H1 (cell line): ENCODE measurements at regions not wholly inside any gene's neighbourhood (a gene's known extent, or its start where the extent isn't known, plus 50 kb on each side); places are given as distances from the start of the nearest gene placed in this dataset.

ENCODE experiments used
- CTCF ChIA-PET: fragments of 300-600 bp; sonication (Branson Sonifier 250); formaldehyde crosslinking; loops from one replicate; lab custom pipeline; 2021; ENCODE audit not compliant: partially characterized antibody; lab: Charles Lee
- POLR2A ChIA-PET: fragments of 300-600 bp; sonication (Branson Sonifier 250); formaldehyde crosslinking; loops from one replicate; lab custom pipeline; 2021; ENCODE audit warnings: inconsistent platforms; ENCODE audit not compliant: partially characterized antibody; lab: Charles Lee
- DNase-seq, 2 experiments: peaks; one replicate each; pipeline versions ENCODE4 v3.0.0 to v3.0.0-alpha.2; 2010 to 2022; ENCODE audit warnings: low spot score in 2 of 2, low read depth in 1 of 2, mixed read lengths in 1 of 2
- FAIRE-seq: peaks from 2 replicates; lab custom pipeline; 2011; peaks lifted over from hg19 to GRCh38; lab: Jason Lieb, UNC
- H2AFZ ChIP-seq: 2 replicates; pipeline ENCODE4 v1.8.1; 2012; ENCODE audit warnings: low read length, inconsistent platforms
- H2AK5ac ChIP-seq: 2 replicates; pipeline ENCODE4 v1.6.1; 2013; ENCODE audit warnings: low read depth, low read length
- H2BK120ac ChIP-seq: replicated peaks from 2 replicates; pipeline ENCODE3; 2013; ENCODE audit warnings: low read depth, low read length, inconsistent platforms
- H2BK12ac ChIP-seq: 2 replicates; pipeline ENCODE4 v1.6.1; 2013; ENCODE audit warnings: low read depth, low read length
- H2BK15ac ChIP-seq: 2 replicates; pipeline ENCODE4 v1.6.1; 2013; ENCODE audit warnings: low read length
- H2BK20ac ChIP-seq: 2 replicates; pipeline ENCODE4 v1.6.1; 2013; ENCODE audit warnings: low read length
- H2BK5ac ChIP-seq: 2 replicates; pipeline ENCODE4 v1.6.1; 2013; ENCODE audit warnings: low read depth, low read length
- H3K14ac ChIP-seq: 2 replicates; pipeline ENCODE4 v1.6.1; 2013; ENCODE audit warnings: inconsistent platforms; ENCODE audit not compliant: insufficient read length
- H3K18ac ChIP-seq: 2 replicates; pipeline ENCODE4 v1.6.1; 2013; ENCODE audit warnings: low read length; ENCODE audit errors: extremely low read depth
- H3K23ac ChIP-seq: 2 replicates; pipeline ENCODE4 v1.6.1; 2013; ENCODE audit warnings: inconsistent platforms; ENCODE audit not compliant: insufficient read length
- H3K23me2 ChIP-seq: 2 replicates; pipeline ENCODE4 v1.6.1; 2013; ENCODE audit warnings: low read depth, low read length
- H3K27ac ChIP-seq: 2 replicates; pipeline ENCODE4 v1.6.1; 2011; ENCODE audit warnings: low read depth, low read length, inconsistent platforms
- H3K27me3 ChIP-seq, 4 experiments: replicated peaks in 1 of 4; 1 replicate in 1 of 4; 2 replicates in 3 of 4; pipeline versions ENCODE4 v1.6.1 to v1.8.1; 2011 to 2013; ENCODE audit warnings: low read length in 3 of 4, mild to moderate bottlenecking in 3 of 4, inconsistent platforms in 2 of 4, mixed read lengths in 2 of 4, moderate library complexity in 1 of 4; ENCODE audit not compliant: control insufficient read depth in 3 of 4, insufficient read depth in 3 of 4; ENCODE audit errors: extremely low read depth in 1 of 4
- H3K36me3 ChIP-seq, 4 experiments: 2 replicates each; pipeline versions ENCODE4 v1.6.1 to v1.8.1; 2011 to 2013; ENCODE audit warnings: mild to moderate bottlenecking in 4 of 4, low read length in 3 of 4, moderate library complexity in 2 of 4, control low read depth in 1 of 4, inconsistent platforms in 1 of 4; ENCODE audit not compliant: insufficient read depth in 4 of 4, control insufficient read depth in 2 of 4
- H3K4ac ChIP-seq: replicated peaks from 2 replicates; pipeline ENCODE3; 2013; ENCODE audit warnings: low read length, low read depth, mixed read lengths, inconsistent platforms; ENCODE audit not compliant: insufficient read length
- H3K4me1 ChIP-seq, 4 experiments: replicated peaks in 1 of 4; 1 replicate in 1 of 4; 2 replicates in 3 of 4; pipeline versions ENCODE4 v1.6.1 to v1.8.1; 2011 to 2013; ENCODE audit warnings: low read length in 3 of 4, inconsistent platforms in 2 of 4, mixed read lengths in 1 of 4; ENCODE audit not compliant: insufficient read depth in 4 of 4, control insufficient read depth in 3 of 4
- H3K4me2 ChIP-seq, 2 experiments: 2 replicates each; pipeline versions ENCODE4 v1.6.1 to v1.8.1; 2011 to 2013; ENCODE audit warnings: low read depth in 2 of 2, low read length in 2 of 2, control low read depth in 1 of 2, inconsistent platforms in 1 of 2, mild to moderate bottlenecking in 1 of 2; ENCODE audit not compliant: insufficient read depth in 1 of 2
- H3K4me3 ChIP-seq, 4 experiments: fragments of 200-600, 300-600 bp in 1 of 4; sonication (generic), shearing (Covaris generic), sonication (Bioruptor Twin) in 1 of 4; 2 replicates each; pipeline versions ENCODE4 v1.5.1 to v1.8.1; 2011 to 2016; ENCODE audit warnings: low read length in 4 of 4, low read depth in 3 of 4, control low read depth in 2 of 4, inconsistent platforms in 2 of 4, mild to moderate bottlenecking in 2 of 4, mixed read lengths in 1 of 4, moderate library complexity in 1 of 4; ENCODE audit not compliant: insufficient read depth in 2 of 4; ENCODE audit errors: extremely low read depth in 1 of 4
- H3K56ac ChIP-seq: replicated peaks from 2 replicates; pipeline ENCODE3; 2013; ENCODE audit warnings: low read depth, mild to moderate bottlenecking, mixed read lengths, low read length, inconsistent platforms; ENCODE audit not compliant: insufficient read length
- H3K79me1 ChIP-seq: 2 replicates; pipeline ENCODE4 v1.6.1; 2013; ENCODE audit warnings: low read depth, low read length, control low read depth
- H3K79me2 ChIP-seq, 2 experiments: 2 replicates each; pipeline versions ENCODE4 v1.6.1 to v1.8.1; 2012 to 2013; ENCODE audit warnings: low read length in 2 of 2, mild to moderate bottlenecking in 2 of 2, inconsistent platforms in 1 of 2; ENCODE audit not compliant: insufficient read depth in 2 of 2, control insufficient read depth in 1 of 2
- H3K9ac ChIP-seq, 4 experiments: replicated peaks in 1 of 4; 1 replicate in 1 of 4; 2 replicates in 3 of 4; pipeline versions ENCODE4 v1.6.1 to v1.8.1; 2011 to 2013; ENCODE audit warnings: low read depth in 3 of 4, low read length in 3 of 4, control low read depth in 2 of 4, mild to moderate bottlenecking in 2 of 4, moderate library complexity in 2 of 4, inconsistent platforms in 1 of 4; ENCODE audit errors: extremely low read depth in 1 of 4
- H3K9me3 ChIP-seq, 2 experiments: 2 replicates each; pipeline versions ENCODE4 v1.6.1 to v1.8.1; 2012 to 2013; ENCODE audit warnings: mild to moderate bottlenecking in 2 of 2, moderate library complexity in 2 of 2, control low read depth in 1 of 2, inconsistent platforms in 1 of 2, low read depth in 1 of 2, low read length in 1 of 2, mixed read lengths in 1 of 2; ENCODE audit not compliant: insufficient read depth in 2 of 2
- H4K20me1 ChIP-seq, 2 experiments: replicated peaks in 1 of 2; 2 replicates each; pipeline versions ENCODE3 to v1.8.1; 2011 to 2013; ENCODE audit warnings: inconsistent platforms in 2 of 2, low read length in 2 of 2, mild to moderate bottlenecking in 1 of 2; ENCODE audit not compliant: insufficient read depth in 2 of 2, control insufficient read depth in 1 of 2
- H4K5ac ChIP-seq: 2 replicates; pipeline ENCODE4 v1.6.1; 2013; ENCODE audit warnings: low read length, low read depth, mixed read lengths, inconsistent platforms; ENCODE audit not compliant: insufficient read length
- H4K8ac ChIP-seq: 2 replicates; pipeline ENCODE4 v1.8.0; 2013; ENCODE audit warnings: mild to moderate bottlenecking, moderate library complexity, low read length, inconsistent platforms; ENCODE audit not compliant: insufficient read depth; ENCODE audit errors: extremely low read depth
- H4K91ac ChIP-seq: replicated peaks from 2 replicates; pipeline ENCODE3; 2013; ENCODE audit warnings: low read length, mixed read lengths, inconsistent platforms; ENCODE audit not compliant: insufficient read length
- ASH2L ChIP-seq: fragments of 200-600, 300-600 bp; sonication (generic); IDR thresholded peaks from one replicate; pipeline ENCODE4 v1.7.1; 2017; ENCODE audit warnings: low read length
- CBX8 ChIP-seq: fragments of 300-800, 300-1000 bp; sonication (generic); IDR thresholded peaks from 2 replicates; pipeline ENCODE4 v1.7.1; 2016; ENCODE audit warnings: low read depth, low read length, borderline replicate concordance
- GABPA ChIP-seq: IDR thresholded peaks from 2 replicates; pipeline ENCODE4 v1.6.1; 2011; ENCODE audit warnings: mild to moderate bottlenecking, low read length, moderate library complexity, borderline replicate concordance; ENCODE audit not compliant: insufficient read depth
- KDM5A ChIP-seq: fragments of 200-600 bp; IDR thresholded peaks from 2 replicates; pipeline ENCODE4 v1.7.1; 2012; ENCODE audit warnings: mild to moderate bottlenecking, low read length, inconsistent platforms, mixed read lengths
- MAX ChIP-seq: IDR thresholded peaks from 2 replicates; pipeline ENCODE4 v1.6.1; 2012; ENCODE audit warnings: inconsistent platforms
- NANOG ChIP-seq: IDR thresholded peaks from 2 replicates; pipeline ENCODE4 v1.6.1; 2011; ENCODE audit warnings: low read length, low read depth, mild to moderate bottlenecking, inconsistent platforms; ENCODE audit not compliant: insufficient read depth, poor library complexity, severe bottlenecking
- POU5F1 ChIP-seq: IDR thresholded peaks from 2 replicates; pipeline ENCODE4 v1.6.1; 2011; ENCODE audit warnings: low read depth, mild to moderate bottlenecking, low read length, moderate library complexity
- RAD21 ChIP-seq, 2 experiments: IDR thresholded peaks in 1 of 2; conservative IDR thresholded peaks in 1 of 2; 2 replicates each; pipeline ENCODE4 v1.6.1; 2011; ENCODE audit warnings: low read depth in 2 of 2, low read length in 2 of 2, improper control_type of control experiment in 1 of 2, inconsistent platforms in 1 of 2, mild to moderate bottlenecking in 1 of 2, moderate library complexity in 1 of 2
- RNF2 ChIP-seq: fragments of 200-900, 300-1000 bp; sonication (generic); IDR thresholded peaks from 2 replicates; pipeline ENCODE4 v1.7.1; 2016; ENCODE audit warnings: borderline replicate concordance, low read depth, mild to moderate bottlenecking, antibody characterized with exemption, low read length; ENCODE audit not compliant: poor library complexity, severe bottlenecking; ENCODE audit errors: missing control alignments
- SP1 ChIP-seq: IDR thresholded peaks from 2 replicates; pipeline ENCODE4 v1.6.1; 2011; ENCODE audit warnings: low read depth, low read length
- SUZ12 ChIP-seq: fragments of 200-600 bp; sonication (generic); IDR thresholded peaks from 2 replicates; pipeline ENCODE4 v1.6.1; 2012; ENCODE audit warnings: mild to moderate bottlenecking, inconsistent platforms, low read length, moderate library complexity, mixed read lengths
- TEAD4 ChIP-seq: IDR thresholded peaks from 2 replicates; pipeline ENCODE4 v1.6.1; 2012; ENCODE audit warnings: low read depth, low read length, inconsistent platforms, mixed read lengths
- WGBS, 2 experiments: shearing (Covaris generic) in 1 of 2; methylation state at CpG; one replicate each; pipeline versions ENCODE4 v1.1.6 to v1.1.7; 2013 to 2015; ENCODE audit warnings: low lambda C conversion rate in 2 of 2, mixed read lengths in 2 of 2, inconsistent platforms in 1 of 2, low coverage in 1 of 2, missing lambda C conversion rate in 1 of 2; ENCODE audit not compliant: insufficient replicate concordance in 2 of 2, insufficient coverage in 1 of 2, insufficient read length in 1 of 2; ENCODE audit errors: extremely low coverage in 1 of 2, missing lambda C conversion rate in 1 of 2; 5-methylcytosine and 5-hydroxymethylcytosine counted together

GRCh38 chr3:141682007-141682406 lies 56.1 kb upstream of the RNF7 start:
- no peak overlapping the region for H2AFZ ChIP-seq
- peaks cover 0 to 6% (median 4%) of the 10 kb centered on the region in 4 experiments; a peak in 2 of 7 replicates for H3K4me1 ChIP-seq
- no peak overlapping the region for H2BK15ac ChIP-seq
- no peak overlapping the region for H3K4me2 ChIP-seq
- POLR2A ChIA-PET = no interaction called here
- no peaks in the 10 kb centered on the region for H3K36me3 ChIP-seq
- H2BK5ac ChIP-seq = no peak overlapping the region
- no peaks in the 10 kb centered on the region for H3K27me3 ChIP-seq
- 0 out of 2 replicates have a peak overlapping the region, but pooled peaks have one; percentile 6 for H2BK12ac ChIP-seq
- no peaks in the 10 kb centered on the region for H3K79me2 ChIP-seq
- no peak overlapping the region for H3K27ac ChIP-seq
- H4K91ac ChIP-seq = peak overlapping the region; percentile 25
- no peak overlapping the region for H3K18ac ChIP-seq
- no peaks in the 10 kb centered on the region for H3K23me2 ChIP-seq
- no peak overlapping the region for H3K4me3 ChIP-seq
- no peak overlapping the region for H4K8ac ChIP-seq
- no peak overlapping the region for H3K56ac ChIP-seq
- TF ChIP-seq KDM5A (no peak), ASH2L (no peak), MAX (no peak), SP1 (no peak), GABPA (no peak), SUZ12 (no peak), TEAD4 (no peak), RNF2 (no peak), NANOG (no peak), RAD21 (IDR thresholded peaks at IDR 0.05 in 1 of 2, conservative IDR thresholded peaks at IDR 0.05 in 1 of 2; ENCODE audit: low read depth in 2 of 2, low read length in 2 of 2) (no peak), POU5F1 (no peak), CBX8 (no peak)
- H2BK20ac ChIP-seq = peak overlapping the region; percentile 82; the same call in 1 of the 2 replicates
- FAIRE-seq = no peak
- no peak overlapping the region for H3K14ac ChIP-seq
- H4K20me1 ChIP-seq = no peaks in the 10 kb centered on the region
- H3K9ac ChIP-seq = no peak overlapping the region
- H3K79me1 ChIP-seq = no peaks in the 10 kb centered on the region
- no peak overlapping the region for H2AK5ac ChIP-seq
- CTCF ChIA-PET = interaction anchor here (1.0 kb wide), 1 partner anchor 37 kb away, joined by 4 read pairs; no protein-coding TSS in a partner anchor
- no peak overlapping the region for H3K23ac ChIP-seq
- no peak overlapping the region for H2BK120ac ChIP-seq
- WGBS, 2 experiments = 87% methylated on average over 3 of the region's 3 CpGs; no CpG with 5 or more reads in 1 of the 2 experiments
- no peaks in the 10 kb centered on the region for H3K9me3 ChIP-seq
- H4K5ac ChIP-seq = no peak overlapping the region
- H3K4ac ChIP-seq = no peak overlapping the region
- no peak for DNase-seq
